WTC11 (cell line): ENCODE measurements at regions not wholly inside any gene's neighbourhood (a gene's known extent, or its start where the extent isn't known, plus 50 kb on each side); places are given as distances from the start of the nearest gene placed in this dataset.

Source experiments
- ATAC-seq: fragments of 200-7000 bp; cut with Tn5 transposase; 2 replicates; pipeline ENCODE4 v1.10.0; 2021; ENCODE audit warnings: mild to moderate bottlenecking, moderate library complexity
- CTCF ChIA-PET: fragments of 300-600 bp; sonication (Branson Sonifier 250); formaldehyde crosslinking; loops from one replicate; lab custom pipeline; 2021; ENCODE audit warnings: antibody characterized with exemption; lab: Charles Lee
- POLR2A ChIA-PET: fragments of 350-600 bp; sonication (Branson Sonifier 250); formaldehyde crosslinking; loops from one replicate; lab custom pipeline; 2021; ENCODE audit warnings: antibody characterized with exemption; lab: Charles Lee
- DNase-seq: peaks from one replicate; pipeline ENCODE4 v3.0.0; 2021; ENCODE audit warnings: low spot score
- H3K27ac Mint-ChIP-seq: 2 replicates; pipeline ENCODE4 v1.8.0; 2021; ENCODE audit warnings: mixed read lengths
- H3K27me3 Mint-ChIP-seq: 2 replicates; pipeline ENCODE4 v1.8.0; 2021; ENCODE audit warnings: low read depth, mild to moderate bottlenecking, moderate library complexity, mixed read lengths
- H3K36me3 Mint-ChIP-seq: 2 replicates; pipeline ENCODE4 v1.8.0; 2021; ENCODE audit warnings: mixed read lengths
- H3K4me1 Mint-ChIP-seq: 2 replicates; pipeline ENCODE4 v1.8.0; 2022; ENCODE audit warnings: mixed read lengths
- H3K4me3 Mint-ChIP-seq: 2 replicates; pipeline ENCODE4 v1.8.0; 2021; ENCODE audit warnings: mild to moderate bottlenecking, moderate library complexity, mixed read lengths
- H3K9me3 Mint-ChIP-seq: 2 replicates; pipeline ENCODE4 v1.8.0; 2021; ENCODE audit warnings: mixed read lengths
- AFF4 ChIP-seq: sonication (generic); formaldehyde crosslinking; IDR thresholded peaks from 2 replicates; pipeline ENCODE4 v1.8.1; 2023; ENCODE audit warnings: mild to moderate bottlenecking, missing genetic modification reagents, borderline replicate concordance
- ELF4 ChIP-seq: sonication (generic); formaldehyde crosslinking; IDR thresholded peaks from 2 replicates; pipeline ENCODE4 v1.8.1; 2022; ENCODE audit warnings: low read depth, mild to moderate bottlenecking, moderate library complexity, missing genetic modification reagents
- ETV6 ChIP-seq: sonication (generic); formaldehyde crosslinking; IDR thresholded peaks from 2 replicates; pipeline ENCODE4 v1.8.1; 2022; ENCODE audit warnings: mild to moderate bottlenecking, missing genetic modification reagents
- FOXP1 ChIP-seq: sonication (generic); formaldehyde crosslinking; IDR thresholded peaks from 2 replicates; pipeline ENCODE4 v1.8.0; 2022; ENCODE audit warnings: missing genetic modification reagents, mild to moderate bottlenecking, moderate library complexity, borderline replicate concordance
- GRHL2 ChIP-seq: fragments of 250-450 bp; sonication (Bioruptor Pico); IDR thresholded peaks from 2 replicates; pipeline ENCODE4 v1.8.0; 2022; ENCODE audit warnings: mild to moderate bottlenecking, moderate library complexity; ENCODE audit not compliant: insufficient replicate concordance, severe bottlenecking
- IRF2 ChIP-seq: sonication (generic); formaldehyde crosslinking; IDR thresholded peaks from 2 replicates; pipeline ENCODE4 v1.8.0; 2022; ENCODE audit warnings: low read depth, missing genetic modification reagents, borderline replicate concordance
- JAZF1 ChIP-seq: fragments of 250-450 bp; sonication (Bioruptor Pico); IDR thresholded peaks from 2 replicates; pipeline ENCODE4 v1.9.0; 2021; ENCODE audit warnings: moderate library complexity, mild to moderate bottlenecking, inconsistent platforms
- JUN ChIP-seq: sonication (generic); formaldehyde crosslinking; IDR thresholded peaks from 2 replicates; pipeline ENCODE4 v1.8.0; 2023; ENCODE audit warnings: mild to moderate bottlenecking, missing genetic modification reagents
- KAT7 ChIP-seq: sonication (generic); formaldehyde crosslinking; IDR thresholded peaks from 2 replicates; pipeline ENCODE4 v1.8.1; 2023; ENCODE audit warnings: missing genetic modification reagents, mild to moderate bottlenecking, borderline replicate concordance
- MXD4 ChIP-seq: fragments of 250-450 bp; sonication (Bioruptor Pico); IDR thresholded peaks from 2 replicates; pipeline ENCODE4 v1.8.0; 2021; ENCODE audit warnings: mild to moderate bottlenecking, moderate library complexity, borderline replicate concordance
- NFE2L1 ChIP-seq: sonication (generic); formaldehyde crosslinking; IDR thresholded peaks from 2 replicates; pipeline ENCODE4 v1.8.1; 2023; ENCODE audit warnings: missing genetic modification reagents
- RORB ChIP-seq: fragments of 250-450 bp; sonication (Bioruptor Pico); IDR thresholded peaks from 2 replicates; pipeline ENCODE4 v1.9.0; 2021; ENCODE audit warnings: mild to moderate bottlenecking
- SMAD4 ChIP-seq: sonication (generic); formaldehyde crosslinking; IDR thresholded peaks from 2 replicates; pipeline ENCODE4 v1.8.0; 2022; ENCODE audit warnings: mild to moderate bottlenecking, missing genetic modification reagents
- TP53 ChIP-seq: sonication (generic); formaldehyde crosslinking; IDR thresholded peaks from 2 replicates; pipeline ENCODE4 v1.8.1; 2023; ENCODE audit warnings: mild to moderate bottlenecking, missing genetic modification reagents
- ZBTB21 ChIP-seq: sonication (generic); formaldehyde crosslinking; IDR thresholded peaks from 2 replicates; pipeline ENCODE4 v1.8.1; 2023; ENCODE audit warnings: mild to moderate bottlenecking, missing genetic modification reagents, borderline replicate concordance
- ZNF121 ChIP-seq: sonication (generic); formaldehyde crosslinking; IDR thresholded peaks from 2 replicates; pipeline ENCODE4 v1.8.0; 2023; ENCODE audit warnings: missing genetic modification reagents
- ZNF138 ChIP-seq: sonication (generic); formaldehyde crosslinking; conservative IDR thresholded peaks from 2 replicates; pipeline ENCODE4 v1.8.1; 2022; ENCODE audit warnings: mild to moderate bottlenecking, moderate library complexity, missing genetic modification reagents
- ZNF232 ChIP-seq: sonication (generic); formaldehyde crosslinking; IDR thresholded peaks from 2 replicates; pipeline ENCODE4 v1.8.0; 2022; ENCODE audit warnings: mild to moderate bottlenecking, missing genetic modification reagents
- ZNF416 ChIP-seq: fragments of 250-450 bp; sonication (Bioruptor Pico); IDR thresholded peaks from 2 replicates; pipeline ENCODE4 v1.9.0; 2021; ENCODE audit warnings: mild to moderate bottlenecking, inconsistent platforms
- ZNF425 ChIP-seq: fragments of 250-450 bp; sonication (Bioruptor Pico); conservative IDR thresholded peaks from 2 replicates; pipeline ENCODE4 v1.9.0; 2021; ENCODE audit warnings: mild to moderate bottlenecking
- TF ChIP-seq, protein P1 (sequence below): sonication (generic); formaldehyde crosslinking; conservative IDR thresholded peaks from 2 replicates; pipeline ENCODE4 v1.8.1; 2023; ENCODE audit warnings: mild to moderate bottlenecking, low read depth, missing genetic modification reagents, moderate library complexity
- TF ChIP-seq, protein P2 (sequence below): sonication (generic); formaldehyde crosslinking; IDR thresholded peaks from 2 replicates; pipeline ENCODE4 v1.8.0; 2022; ENCODE audit warnings: mild to moderate bottlenecking, missing genetic modification reagents
- TF ChIP-seq, protein P3 (sequence below): sonication (generic); formaldehyde crosslinking; IDR thresholded peaks from 2 replicates; pipeline ENCODE4 v1.8.1; 2022; ENCODE audit warnings: low read depth, mild to moderate bottlenecking, moderate library complexity, missing genetic modification reagents, borderline replicate concordance
- TF ChIP-seq, protein P4 (sequence below): fragments of 250-450 bp; sonication (Bioruptor Pico); IDR thresholded peaks from 2 replicates; pipeline ENCODE4 v1.9.0; 2021; ENCODE audit warnings: mild to moderate bottlenecking
- TF ChIP-seq, protein P5 (sequence below): sonication (generic); formaldehyde crosslinking; IDR thresholded peaks from 2 replicates; pipeline ENCODE4 v1.8.0; 2022; ENCODE audit warnings: mild to moderate bottlenecking, missing genetic modification reagents

DNA sequence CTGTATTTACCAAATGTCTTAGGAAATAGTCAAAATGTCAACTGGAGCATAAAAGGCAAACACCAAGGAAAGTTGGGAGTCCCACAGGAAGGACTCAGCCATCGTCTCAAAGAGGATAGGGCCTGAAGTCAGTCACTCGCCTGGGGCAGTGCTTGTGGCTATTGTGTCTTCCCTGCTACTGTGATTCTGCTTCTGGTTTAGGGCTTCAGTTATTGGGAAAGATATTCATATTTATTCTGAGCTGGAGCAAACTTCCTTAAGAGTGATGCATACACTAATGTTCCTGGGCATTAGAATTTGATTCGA, 118.1 kb downstream of the EDEM1 start:
- ChIA-PET CTCF (no interaction called here), POLR2A (no interaction called here)
- Mint-ChIP-seq H3K4me3 (no peak overlapping the region), H3K36me3 (peaks cover 5% of the 10 kb centered on the region), H3K4me1 (no peaks in the 10 kb centered on the region), H3K27ac (no peak overlapping the region), H3K9me3 (peaks cover 44% of the 10 kb centered on the region), H3K27me3 (peaks cover 8% of the 10 kb centered on the region; the same call in 1 of the 2 replicates)
- TF ChIP-seq JAZF1 (CRISPR knock-in tag) (no peak), FOXP1 (no peak), NFE2L1 (no peak), ELF4 (CRISPR knock-in tag) (no peak), ZBTB21 (CRISPR knock-in tag) (no peak), AFF4 (CRISPR knock-in tag) (no peak), SMAD4 (CRISPR knock-in tag) (no peak), ZNF138 (CRISPR knock-in tag) (no peak), IRF2 (CRISPR knock-in tag) (no peak), ZNF232 (CRISPR knock-in tag) (no peak), GRHL2 (CRISPR knock-in tag) (no peak), RORB (CRISPR knock-in tag) (no peak), ZNF121 (CRISPR knock-in tag) (no peak), ZNF416 (CRISPR knock-in tag) (no peak), MXD4 (CRISPR knock-in tag) (no peak), JUN (CRISPR knock-in tag) (no peak)
- TF ChIP-seq, protein P1, sequence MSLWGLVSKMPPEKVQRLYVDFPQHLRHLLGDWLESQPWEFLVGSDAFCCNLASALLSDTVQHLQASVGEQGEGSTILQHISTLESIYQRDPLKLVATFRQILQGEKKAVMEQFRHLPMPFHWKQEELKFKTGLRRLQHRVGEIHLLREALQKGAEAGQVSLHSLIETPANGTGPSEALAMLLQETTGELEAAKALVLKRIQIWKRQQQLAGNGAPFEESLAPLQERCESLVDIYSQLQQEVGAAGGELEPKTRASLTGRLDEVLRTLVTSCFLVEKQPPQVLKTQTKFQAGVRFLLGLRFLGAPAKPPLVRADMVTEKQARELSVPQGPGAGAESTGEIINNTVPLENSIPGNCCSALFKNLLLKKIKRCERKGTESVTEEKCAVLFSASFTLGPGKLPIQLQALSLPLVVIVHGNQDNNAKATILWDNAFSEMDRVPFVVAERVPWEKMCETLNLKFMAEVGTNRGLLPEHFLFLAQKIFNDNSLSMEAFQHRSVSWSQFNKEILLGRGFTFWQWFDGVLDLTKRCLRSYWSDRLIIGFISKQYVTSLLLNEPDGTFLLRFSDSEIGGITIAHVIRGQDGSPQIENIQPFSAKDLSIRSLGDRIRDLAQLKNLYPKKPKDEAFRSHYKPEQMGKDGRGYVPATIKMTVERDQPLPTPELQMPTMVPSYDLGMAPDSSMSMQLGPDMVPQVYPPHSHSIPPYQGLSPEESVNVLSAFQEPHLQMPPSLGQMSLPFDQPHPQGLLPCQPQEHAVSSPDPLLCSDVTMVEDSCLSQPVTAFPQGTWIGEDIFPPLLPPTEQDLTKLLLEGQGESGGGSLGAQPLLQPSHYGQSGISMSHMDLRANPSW = no peak
- TF ChIP-seq, protein P2, sequence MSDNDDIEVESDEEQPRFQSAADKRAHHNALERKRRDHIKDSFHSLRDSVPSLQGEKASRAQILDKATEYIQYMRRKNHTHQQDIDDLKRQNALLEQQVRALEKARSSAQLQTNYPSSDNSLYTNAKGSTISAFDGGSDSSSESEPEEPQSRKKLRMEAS (CRISPR knock-in tag) = no peak
- TF ChIP-seq, protein P3, sequence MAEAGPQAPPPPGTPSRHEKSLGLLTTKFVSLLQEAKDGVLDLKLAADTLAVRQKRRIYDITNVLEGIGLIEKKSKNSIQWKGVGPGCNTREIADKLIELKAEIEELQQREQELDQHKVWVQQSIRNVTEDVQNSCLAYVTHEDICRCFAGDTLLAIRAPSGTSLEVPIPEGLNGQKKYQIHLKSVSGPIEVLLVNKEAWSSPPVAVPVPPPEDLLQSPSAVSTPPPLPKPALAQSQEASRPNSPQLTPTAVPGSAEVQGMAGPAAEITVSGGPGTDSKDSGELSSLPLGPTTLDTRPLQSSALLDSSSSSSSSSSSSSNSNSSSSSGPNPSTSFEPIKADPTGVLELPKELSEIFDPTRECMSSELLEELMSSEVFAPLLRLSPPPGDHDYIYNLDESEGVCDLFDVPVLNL = no peak
- TF ChIP-seq, protein P4, sequence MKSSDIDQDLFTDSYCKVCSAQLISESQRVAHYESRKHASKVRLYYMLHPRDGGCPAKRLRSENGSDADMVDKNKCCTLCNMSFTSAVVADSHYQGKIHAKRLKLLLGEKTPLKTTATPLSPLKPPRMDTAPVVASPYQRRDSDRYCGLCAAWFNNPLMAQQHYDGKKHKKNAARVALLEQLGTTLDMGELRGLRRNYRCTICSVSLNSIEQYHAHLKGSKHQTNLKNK = no peak
- DNase-seq (no peak), ATAC-seq (peak; percentile 30)

GRCh38 chr3:5309171-5309570, 121.7 kb downstream of the EDEM1 start:
- Mint-ChIP-seq H3K4me1 (no peaks in the 10 kb centered on the region), H3K4me3 (no peak overlapping the region), H3K36me3 (peaks cover 5% of the 10 kb centered on the region), H3K27ac (no peak overlapping the region), H3K9me3 (peaks cover 45% of the 10 kb centered on the region), H3K27me3 (0 out of 2 replicates have a peak, but pooled peaks cover 3% of the 10 kb centered on the region)
- ATAC-seq = no peak
- TF ChIP-seq IRF2 (CRISPR knock-in tag) = no peak
- TF ChIP-seq TP53 = no peak
- TF ChIP-seq ETV6 = no peak
- TF ChIP-seq, protein P5, sequence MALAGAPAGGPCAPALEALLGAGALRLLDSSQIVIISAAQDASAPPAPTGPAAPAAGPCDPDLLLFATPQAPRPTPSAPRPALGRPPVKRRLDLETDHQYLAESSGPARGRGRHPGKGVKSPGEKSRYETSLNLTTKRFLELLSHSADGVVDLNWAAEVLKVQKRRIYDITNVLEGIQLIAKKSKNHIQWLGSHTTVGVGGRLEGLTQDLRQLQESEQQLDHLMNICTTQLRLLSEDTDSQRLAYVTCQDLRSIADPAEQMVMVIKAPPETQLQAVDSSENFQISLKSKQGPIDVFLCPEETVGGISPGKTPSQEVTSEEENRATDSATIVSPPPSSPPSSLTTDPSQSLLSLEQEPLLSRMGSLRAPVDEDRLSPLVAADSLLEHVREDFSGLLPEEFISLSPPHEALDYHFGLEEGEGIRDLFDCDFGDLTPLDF (CRISPR knock-in tag) = no peak
- TF ChIP-seq ZNF425 (CRISPR knock-in tag) = no peak
- TF ChIP-seq KAT7 (CRISPR knock-in tag) = no peak
- DNase-seq = no peak
- CTCF ChIA-PET = no interaction called here
- POLR2A ChIA-PET = no interaction called here
